ENCODE measurements at regions not wholly inside any gene's neighbourhood (a gene's known extent, or its start where the extent isn't known, plus 50 kb on each side); places are given as distances from the start of the nearest gene placed in this dataset.

DNA sequence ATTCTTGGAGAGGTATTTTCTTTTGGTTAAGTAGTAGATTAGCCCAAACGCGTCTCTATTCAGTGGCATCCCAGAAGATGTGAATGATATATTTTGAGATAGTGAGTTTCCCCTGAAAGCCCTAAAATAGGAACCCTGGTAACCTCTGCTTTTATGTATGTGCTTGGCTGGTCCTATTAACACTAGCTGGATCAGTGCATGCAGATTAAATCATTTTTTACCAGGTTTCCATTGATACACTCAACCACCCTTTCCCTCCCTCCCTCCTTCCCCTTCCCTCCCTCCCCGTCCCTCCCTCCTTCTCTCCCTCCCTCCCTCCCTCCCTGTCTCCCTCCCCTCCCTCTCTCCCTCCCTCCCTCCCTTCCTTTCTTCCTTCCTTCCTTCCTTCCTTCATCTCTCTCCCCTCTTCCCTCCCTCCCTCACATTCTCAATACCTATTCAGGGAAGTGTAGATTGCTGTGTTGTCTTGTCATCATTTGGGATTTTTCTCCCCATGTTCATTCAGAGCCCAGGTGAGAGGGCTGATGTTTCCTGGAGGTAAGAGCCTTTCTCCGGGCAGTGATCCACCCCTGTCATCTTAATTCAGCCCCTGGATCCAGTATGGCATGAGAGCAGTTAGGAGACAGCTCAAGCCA is 406.8 kb downstream of the PRDM2 start:
- no peak for DNase-seq

DNA sequence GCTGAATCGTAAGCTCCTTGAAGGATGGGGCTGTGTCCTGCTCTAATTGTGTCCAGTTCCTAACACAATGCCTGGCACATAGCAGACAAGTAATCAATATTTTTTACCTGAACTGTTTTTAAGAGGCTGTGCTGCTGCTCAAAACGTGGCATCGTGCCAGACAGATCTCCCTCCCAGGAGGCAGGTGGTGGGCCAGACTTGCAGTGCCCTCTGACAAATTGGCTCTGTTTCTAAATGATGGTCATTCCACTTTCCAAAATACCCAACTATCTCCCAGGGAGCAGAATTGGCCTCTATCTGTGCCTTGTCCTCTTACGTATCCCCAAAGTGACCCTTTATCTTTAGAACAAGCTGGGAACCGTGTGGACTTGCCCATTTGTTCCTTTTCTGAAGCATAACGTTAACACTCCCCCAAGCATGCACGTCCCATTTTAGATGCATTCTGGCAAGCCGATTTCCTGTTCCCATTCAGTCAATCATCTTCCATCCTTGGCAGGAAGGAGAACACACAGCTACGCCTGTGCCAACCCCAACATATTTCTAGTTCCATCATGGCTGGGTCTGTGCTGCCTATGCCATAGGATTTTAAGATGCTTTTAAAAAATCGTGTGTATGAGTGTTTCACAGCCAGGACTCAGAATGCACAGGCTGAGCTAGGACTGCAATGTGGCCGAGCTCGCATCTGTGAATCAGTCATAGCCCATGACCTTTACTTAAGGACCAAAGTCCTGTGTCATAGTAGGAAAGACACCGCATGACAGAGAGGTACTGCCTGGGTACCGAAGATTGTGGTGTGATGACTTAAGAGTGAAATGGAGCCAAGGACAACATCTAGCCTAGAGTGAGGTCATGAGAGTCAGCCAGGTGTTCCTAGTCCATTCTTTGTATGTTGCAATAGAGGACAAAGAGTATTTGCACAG is 408.6 kb downstream of the PRDM2 start:
- DNase-seq: no peak

DNA sequence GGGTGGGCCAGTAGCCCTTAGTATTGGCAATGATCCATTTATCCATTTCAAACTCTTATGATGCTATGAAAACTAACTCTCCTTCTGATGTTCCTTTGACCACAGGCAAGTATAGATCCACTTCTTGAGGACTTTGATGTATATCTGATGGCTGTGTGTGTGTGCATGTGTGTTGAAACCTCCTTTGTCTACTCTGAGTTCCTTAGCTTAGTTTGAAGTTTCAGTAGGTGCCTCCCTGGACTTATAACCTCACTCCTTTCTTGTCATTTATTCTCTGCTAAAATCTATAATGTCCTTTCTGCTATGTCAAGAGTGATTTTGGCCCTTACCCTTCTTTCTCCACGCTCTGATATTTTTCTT is 409.3 kb downstream of the PRDM2 start:
- DNase-seq: no peak

DNA sequence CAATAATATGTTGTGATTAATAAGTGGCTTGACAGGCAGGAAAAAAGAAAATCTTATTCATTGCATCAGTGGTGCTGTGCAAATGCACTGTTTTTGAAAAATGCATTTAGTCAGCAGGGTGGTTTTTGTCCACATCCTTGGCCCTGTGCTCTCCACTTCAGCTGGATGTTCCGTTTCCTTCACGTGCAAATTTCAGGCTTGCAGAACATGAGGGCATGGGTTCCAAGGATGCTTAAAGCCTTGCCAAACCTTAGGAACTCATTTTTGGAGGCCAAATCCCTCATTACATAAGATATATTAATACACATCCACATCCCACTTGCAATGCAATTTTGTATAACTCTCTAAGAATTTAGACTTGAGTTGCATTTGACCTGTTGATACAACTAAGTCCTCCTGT is 410.1 kb downstream of the PRDM2 start:
- DNase-seq: no peak

DNA sequence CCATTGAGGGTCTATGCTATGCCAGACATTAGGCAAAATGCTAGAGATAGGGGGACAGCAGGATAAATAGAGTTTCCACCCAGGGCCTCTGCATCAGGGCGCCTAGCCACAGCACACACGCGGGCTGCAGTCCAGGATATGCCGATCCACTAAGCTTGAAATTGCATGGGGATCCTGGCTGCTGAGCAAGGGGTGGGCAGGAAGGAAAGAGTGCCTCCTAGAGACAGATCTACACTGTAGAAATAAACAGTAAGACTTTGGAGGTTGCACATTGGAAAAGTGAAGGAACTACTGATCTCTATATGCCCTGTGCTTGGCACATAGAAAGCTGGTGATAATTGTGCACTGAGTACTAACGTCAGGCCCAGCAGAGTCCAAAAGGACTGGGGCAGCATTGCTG is 411.1 kb downstream of the PRDM2 start:
- no peak for DNase-seq

DNA sequence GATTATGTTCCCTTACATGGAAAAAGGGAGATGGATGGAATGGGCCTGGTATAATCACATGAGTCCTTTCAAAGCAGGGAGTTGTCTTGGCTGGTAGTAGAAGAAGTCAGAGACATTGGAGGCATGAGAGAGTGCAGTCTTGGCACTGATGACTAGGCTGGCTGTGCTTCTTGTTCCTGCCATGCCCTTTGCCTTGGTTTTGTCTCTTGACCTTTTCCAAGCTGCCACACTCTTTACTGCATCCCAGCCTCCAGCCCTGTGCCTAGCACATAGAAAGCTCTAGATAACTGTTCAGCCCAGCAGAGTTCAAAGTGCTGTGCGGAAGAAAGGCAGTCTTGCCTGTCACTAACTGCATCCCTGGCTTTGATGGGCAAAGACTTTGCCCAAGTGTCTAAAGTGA is 412.6 kb downstream of the PRDM2 start:
- no peak for DNase-seq

DNA sequence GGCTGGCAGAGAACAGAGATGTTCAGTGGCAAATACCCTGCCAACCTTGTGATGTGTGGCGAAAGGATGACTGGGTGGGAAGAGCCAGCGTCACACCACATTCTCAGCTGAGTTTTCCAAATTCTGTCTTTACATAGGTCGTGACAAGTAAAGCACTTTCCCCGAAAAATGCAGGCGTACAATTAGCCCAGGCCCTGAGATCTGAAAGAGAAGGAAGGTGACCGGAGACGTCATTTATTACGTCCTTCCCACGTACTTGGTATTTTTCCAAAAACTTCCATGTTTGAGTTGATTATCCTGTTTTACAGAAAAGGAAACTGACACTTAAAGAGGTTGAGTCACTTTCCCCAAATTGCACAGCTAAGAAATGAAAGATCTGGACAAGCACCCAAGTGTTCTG is 413.3 kb downstream of the PRDM2 start:
- no peak for DNase-seq

DNA sequence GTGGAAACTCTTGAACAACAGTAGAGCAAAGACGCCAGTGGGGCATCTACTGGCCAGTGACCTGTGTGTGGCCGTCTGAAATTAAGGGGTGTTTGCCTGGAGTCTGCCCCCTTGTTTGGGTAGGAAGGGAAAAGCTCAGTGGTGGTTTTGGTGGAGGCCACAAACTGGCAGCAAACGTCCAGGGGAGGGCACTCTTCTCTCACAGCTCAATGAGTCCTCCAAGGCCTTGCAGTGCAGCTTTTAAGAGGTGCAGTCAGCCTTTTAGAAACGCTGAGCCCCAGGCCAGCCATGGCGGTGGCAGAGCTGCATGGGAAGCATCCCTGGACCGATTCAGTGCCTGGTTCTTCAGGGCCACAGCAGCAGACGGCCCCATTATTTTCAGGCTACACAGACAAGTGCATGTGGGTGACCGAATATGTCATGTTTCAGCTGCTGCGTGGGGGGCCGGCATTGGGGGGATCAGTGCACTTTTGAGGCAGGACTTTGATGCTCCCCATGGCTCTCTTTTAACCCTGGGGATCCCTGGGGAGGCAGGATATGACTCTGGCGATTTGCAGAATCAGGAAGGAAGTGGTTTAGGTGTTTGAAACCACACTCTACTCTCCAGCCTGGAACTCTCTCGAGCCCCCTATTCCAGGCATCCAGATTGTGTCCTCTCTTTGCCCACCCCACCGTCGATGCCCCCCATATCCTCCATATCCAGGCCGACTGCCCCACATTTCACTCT is 414.0 kb downstream of the PRDM2 start:
- peak; percentile 35 for DNase-seq

DNA sequence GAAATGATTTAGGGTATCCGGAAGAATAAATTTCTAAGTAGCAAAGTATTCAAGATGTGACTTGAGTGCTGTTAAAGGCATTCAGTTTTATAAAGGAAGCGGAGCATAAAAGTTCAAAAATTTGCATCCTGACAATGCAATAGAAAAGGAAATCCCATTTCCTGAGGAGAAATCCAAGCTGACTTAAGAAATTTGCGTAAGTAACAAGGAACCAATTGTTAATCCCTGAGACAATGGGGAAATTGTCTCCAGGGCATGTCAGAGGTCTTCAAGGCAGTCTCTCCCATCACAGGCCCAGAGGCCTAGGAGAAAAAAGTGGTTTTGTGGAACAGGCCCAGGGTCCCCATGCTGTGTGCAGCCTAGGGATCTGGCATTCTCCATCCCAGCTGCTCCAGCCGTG is 416.0 kb downstream of the PRDM2 start:
- DNase-seq: no peak

DNA sequence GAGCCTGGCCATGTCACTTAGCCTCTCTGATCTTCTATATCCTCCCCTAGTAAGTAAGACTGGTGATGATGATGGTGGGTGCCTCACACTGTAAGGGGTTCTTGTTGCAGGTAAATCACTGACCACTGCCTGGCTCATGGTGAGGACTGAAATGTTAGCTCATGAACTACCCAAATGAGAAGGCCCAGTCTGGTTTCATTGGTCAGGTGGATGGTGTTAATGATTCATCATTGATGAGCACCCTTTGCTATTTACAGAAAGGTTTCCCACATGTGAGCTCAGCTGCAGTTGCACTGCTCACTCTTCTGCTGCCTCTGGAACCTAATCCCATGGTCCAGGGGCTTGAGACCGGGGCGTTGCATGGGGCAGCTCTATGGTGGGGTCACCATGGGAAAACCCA is 417.7 kb downstream of the PRDM2 start:
- no peak for DNase-seq

DNA sequence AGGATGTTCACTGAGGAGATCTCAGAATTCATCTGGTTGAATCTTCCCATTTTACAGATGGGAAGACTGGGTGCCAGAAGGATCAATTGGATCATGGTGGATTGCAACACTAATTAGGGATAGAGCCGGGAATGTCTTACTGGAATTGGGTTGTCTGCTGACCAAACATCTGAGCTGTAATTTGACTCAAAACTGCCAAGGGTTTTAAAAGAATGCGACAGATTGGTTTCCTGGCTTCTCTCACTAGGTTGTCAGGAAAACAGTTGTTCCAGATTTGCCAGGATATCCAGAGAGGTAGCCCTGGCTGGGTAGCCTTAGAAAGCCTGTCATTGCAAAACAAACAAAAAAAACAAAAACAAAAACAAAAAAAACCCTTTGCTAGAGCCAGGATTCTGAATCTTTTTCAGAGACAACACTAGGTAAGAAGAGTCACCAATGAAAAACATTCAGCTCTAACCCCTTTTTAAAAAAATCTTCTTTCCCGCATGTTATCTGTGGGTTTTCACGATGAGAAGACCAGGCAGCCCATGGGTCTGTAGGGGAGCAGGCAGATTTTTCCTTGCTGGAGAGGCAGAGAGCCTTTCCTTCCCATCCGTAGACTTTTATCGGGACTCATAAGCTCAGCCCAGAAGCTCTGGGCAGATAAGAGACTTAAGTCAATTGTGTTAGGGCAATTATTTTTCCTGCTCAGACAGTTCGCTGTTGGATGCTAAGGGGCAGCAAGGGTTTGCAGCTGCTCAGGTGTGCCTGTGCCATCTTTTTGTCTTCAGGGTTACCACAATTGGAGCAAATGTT is 418.9 kb downstream of the PRDM2 start:
- DNase-seq: no peak

DNA sequence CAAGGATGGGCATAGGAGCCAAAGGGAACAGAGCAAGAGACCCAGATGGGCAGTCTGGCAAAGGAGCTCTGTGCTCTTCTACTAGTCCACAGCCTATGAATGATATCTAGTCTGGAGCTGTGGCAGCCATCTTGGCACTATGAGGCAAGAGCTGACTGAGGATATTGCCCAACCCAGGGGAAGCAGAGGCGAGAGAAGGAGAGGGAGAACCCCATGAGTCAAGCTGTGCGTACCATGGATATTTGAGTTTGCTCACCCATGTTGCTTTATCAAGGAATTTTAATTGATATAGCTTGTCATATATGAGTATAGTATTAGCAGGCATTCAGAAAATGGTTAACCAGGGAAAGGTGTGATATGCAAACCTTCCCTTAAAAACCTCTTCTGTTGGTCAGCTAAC is 420.9 kb downstream of the PRDM2 start:
- no peak for DNase-seq

DNA sequence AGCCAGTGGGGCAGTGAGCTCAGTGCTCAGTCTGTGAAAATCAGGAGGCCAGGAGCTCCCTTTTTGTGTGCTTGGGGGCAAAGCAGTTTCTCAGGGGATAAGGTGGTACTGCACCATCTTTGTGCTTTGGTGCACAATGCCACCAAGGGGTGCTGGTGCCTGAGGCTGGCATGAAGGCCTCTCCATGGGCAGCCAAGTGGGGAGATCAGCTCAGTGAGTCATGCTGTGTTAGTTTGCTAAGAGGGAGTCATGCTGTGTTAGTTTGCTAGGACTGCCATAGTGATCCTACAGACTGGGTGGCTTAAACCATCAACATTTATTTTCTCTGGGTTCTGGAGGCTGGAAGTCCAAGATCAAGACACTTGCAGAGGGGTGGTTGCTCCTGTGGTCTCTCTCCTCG is 428.1 kb downstream of the PRDM2 start:
- no peak for DNase-seq

DNA sequence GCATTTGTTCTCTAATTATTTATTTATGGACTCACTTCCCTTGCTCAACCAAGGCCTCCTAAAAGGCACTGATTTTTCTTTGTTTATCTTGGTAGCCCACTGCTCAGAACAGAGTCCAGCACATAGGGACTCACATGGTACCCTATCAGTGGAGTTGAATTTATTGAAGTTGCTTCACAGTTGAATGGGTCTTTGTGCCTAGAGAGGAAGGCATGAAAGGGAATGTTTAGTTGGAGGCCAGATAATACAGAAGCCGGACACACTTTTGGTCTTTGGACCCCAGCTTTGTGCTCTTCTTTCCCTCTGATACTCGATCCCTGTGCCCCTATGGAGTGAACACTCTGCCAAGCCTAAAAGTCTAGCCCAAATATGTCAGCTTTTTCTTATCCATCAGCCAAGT is 429.0 kb downstream of the PRDM2 start:
- no peak for DNase-seq

DNA sequence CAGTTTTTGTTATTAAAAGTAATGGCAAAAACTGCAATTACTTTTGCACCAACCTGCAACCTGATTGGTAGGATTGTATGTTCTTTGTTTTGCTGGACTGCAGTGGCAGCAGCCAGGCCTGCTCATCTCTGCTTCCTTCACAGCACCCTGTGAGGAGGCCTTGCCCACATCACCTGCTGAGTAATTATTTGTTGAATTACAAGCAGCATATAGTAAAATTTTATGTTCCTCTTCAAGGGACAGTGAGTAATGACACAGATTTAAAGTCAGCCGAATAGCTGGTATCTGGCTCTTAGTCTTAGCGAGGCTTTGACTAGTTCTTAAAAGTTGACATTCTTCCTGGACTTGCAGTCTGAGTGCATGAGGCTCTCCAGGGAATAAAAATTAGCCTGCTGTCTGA is 435.1 kb downstream of the PRDM2 start:
- no peak for DNase-seq

DNA sequence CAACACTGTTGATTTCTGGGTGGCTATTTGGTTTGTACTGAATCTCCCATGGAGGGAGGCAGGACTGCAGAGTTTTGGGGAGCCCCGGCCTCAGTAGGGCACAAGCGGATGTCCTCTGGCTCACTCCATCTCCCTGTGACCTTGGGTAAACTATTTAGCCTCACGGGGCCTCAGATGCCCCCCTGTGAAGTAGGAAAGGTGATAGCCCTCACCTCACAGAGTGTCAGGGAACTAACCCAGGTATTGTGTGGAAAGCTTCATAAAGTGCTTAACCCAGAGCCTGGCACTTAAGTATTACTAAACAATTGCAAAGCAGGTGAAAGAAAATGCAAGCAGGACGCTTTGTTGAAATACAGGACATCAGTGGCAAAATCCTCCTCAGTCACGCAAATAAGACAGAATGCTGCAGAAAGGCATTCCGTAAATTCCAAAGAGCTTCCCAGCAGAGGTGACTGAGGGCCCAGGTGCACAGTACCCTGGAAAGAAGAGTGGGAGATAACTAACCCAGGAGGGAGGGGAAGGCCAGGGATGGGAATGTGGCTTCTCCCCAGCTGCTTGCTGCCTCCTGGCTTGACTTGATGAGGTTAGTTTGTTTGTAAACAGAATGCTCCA is 436.3 kb downstream of the PRDM2 start:
- no peak for DNase-seq

DNA sequence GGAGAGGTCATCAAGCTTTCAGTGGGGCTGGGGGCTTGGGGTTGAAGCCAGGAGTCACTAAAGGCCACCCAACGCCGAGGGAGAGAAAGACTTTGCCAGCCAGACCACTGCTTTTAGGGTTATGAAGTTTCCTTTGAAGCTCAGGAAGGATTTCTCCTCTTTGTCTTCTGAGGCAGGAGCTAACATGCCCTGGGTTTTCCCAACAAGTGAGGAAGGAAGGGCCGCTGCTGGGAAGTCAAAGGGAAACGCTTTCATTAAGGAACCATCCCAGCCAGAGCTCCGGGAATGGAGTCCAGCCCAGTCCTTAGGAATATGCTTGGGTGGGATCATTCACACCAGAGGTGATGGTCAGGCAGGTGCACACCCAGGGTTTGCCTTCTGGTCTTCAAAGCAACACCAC is 436.9 kb downstream of the PRDM2 start:
- no peak for DNase-seq

DNA sequence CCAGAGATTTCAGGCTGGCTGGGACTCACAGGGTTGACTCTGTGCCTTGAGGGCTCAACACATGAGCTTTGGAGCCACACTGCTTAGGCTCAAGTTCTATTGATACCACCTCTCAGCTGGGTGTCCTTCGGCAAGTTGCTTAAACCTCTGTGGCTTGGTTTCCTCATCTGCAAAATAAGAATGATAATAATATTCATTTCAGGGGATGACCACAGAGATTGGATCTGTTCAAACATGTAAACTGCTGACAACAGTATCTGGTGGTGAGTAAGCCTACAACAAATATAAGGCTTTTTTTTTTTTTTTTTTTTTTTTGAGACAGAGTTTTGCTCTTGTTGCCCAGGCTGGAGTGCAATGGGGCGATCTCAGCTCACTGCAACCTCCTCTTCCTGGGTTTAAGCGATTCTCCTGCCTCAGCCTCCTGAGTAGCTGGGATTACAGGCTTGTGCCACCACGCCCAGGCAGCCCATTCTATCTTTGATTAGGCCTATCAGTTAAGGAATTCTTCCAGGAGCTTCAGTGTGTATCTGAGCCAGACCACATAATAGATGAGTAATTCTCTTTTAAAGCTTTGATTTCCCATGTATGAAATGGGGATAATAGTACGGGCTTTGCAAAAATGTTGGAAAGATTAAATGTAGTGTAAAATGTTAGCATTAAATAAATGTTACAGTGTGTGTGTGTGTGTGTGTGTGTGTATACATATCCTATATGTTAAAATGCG is 437.6 kb downstream of the PRDM2 start:
- no peak for DNase-seq

DNA sequence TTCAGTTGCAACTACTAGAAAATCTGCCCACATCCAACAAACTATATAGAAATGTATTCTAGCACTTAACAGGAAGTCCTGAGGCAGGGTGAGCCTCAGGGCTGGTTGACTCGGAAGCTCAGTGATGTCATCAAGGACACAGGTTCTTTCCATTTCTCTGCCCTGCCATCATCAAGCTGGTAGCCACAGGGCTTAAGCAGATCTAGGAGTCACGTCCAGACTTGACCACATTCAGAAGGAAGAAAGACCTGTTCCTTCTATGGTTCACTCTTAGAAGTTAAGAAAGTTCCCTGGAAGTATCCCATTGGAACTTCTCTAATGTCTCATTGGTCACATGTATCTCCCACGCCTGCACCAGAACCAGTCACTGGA is 438.1 kb downstream of the PRDM2 start:
- DNase-seq: no peak

DNA sequence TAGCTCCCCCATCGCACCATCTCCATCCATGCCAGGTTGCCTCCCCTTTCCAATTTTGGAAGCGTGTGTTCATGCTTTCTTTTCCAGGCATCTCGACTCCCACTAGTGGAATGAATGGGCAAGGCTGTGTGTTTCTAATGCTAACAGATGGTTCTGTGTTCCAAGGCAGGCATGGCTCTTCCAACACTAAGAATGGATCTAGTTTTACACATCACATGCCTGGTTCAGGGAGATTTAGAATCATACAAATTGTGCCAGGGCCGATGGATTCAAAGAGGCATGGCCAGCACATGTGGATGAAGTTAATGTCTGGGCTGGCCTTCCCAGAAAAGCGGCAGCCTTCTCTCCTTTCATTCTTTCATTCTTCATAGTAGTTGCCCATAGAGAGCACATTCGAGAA is 438.7 kb downstream of the PRDM2 start:
- DNase-seq: no peak

DNA sequence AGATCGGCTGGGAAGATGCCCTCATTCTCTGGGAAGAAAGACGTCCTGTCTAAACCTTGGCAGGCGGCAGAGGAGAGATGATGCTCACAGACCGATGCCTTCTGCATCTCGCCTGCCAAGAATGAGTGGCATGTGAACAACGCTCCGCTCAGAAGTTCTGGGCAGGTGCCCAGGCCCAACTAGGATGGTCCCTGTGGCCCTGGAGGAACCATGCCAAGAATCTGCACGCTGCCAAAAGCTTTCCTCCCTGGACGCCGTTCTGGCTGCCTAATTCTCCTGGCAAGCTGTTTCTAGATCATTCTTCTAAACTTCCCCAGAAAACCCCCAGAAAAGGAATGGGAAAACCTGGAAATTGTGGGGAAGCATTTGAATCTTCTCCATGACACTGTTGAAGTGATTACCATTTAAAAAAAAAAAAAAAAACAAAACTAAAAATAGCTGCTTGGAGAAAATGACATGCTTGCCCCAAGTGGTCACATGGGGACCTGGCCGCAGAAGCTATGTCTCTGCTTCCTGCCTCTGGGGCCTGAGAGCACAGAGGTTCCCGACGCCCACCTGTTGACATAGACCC is 440.9 kb downstream of the PRDM2 start:
- DNase-seq: no peak

DNA sequence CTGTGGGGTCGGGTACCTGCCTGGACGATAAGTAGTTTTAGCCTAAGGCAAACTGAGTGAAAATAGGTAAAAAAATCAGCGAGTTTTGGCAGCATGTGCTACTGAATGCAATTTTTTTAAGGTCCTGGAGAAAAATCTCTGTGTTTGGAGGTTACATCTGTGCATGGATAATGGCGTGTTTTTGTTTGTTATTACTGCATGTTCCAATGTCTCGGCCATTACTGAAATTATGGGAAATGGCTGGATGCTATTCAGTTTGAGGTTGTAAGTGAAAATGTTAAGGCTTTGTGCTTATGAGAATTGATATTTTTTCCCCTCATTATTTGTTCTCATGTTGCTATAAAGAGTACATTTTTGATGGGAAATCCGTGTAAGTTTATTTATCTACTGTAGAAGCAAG is 441.7 kb downstream of the PRDM2 start:
- DNase-seq: no peak
